Stimulated activated CD4-positive, alpha-beta T cell treated with anti-CD3 and anti-CD28 coated beads, Interleukin-2, amount 100 ng/mL, for 48 hours (primary cell): ENCODE measurements at regions not wholly inside any gene's neighbourhood (a gene's known extent, or its start where the extent isn't known, plus 50 kb on each side); places are given as distances from the start of the nearest gene placed in this dataset.
A peak's percentile ranks its signal among the peaks of the same experiment; 100 is the strongest.

Source experiments
- DNase-seq, 2 donors: peaks; one replicate each; pipeline ENCODE4 v3.0.0-alpha.2; 2020

DNA sequence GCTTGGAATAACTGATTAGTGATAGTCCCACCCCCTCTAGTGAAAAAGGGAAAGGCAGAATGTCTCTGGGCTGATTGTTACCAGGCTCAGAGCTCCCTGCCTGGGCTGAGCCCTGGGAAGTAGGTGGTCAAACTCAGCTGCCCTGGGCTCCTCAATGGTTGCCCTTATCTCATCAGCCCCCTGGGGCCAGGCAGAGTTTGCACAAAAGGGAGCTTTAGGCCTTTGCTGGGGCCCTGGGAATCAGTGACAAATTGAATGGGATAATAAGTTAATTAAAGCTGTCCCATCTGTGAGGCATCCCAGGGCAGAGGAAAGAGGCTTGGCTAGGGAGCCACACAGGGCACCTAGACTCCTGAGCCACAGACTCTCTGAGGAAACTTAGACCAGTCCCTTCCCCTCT lies 89.0 kb downstream of the EFNB1 start:
- no peak for DNase-seq

DNA sequence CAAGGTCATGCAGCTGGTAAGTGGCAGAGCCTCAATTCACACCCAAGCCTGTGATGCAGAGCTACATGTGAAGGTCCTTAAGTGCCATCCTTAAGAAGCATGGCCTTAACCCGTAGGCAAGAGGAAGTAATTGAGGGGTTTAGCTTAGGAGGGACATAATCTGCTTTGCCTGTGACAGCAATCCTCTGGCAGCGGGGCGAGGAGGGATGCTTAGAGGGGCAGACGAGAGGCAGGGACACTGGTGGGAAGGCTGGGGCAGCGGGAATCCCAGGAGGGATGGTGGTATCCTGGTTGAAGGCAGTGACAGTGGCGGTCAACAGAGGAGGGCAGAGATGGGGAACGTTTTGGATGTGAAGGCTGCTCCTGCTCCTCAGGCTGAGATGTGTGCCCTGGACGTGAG lies 88.1 kb downstream of the EFNB1 start:
- DNase-seq = no peak

DNA sequence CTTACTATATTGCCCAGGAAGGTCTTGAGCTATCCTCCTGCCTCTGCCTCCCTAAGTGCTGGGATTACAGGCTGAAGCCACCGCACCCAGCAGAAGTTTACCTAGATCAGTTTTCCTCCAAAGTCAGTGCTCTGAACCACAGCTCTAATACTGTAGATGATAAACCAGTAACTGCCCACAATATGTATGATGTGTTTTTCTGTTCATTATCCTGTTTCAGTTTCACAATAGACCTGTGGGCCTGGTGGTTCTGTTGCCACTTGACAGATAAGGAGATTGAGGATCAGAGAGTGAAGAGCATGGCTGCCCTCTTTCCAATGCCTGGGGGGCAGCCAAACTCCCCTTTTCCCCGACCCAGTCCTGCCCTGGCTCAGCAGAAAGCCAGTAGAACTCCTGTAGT lies 87.0 kb downstream of the EFNB1 start:
- no peak for DNase-seq

DNA sequence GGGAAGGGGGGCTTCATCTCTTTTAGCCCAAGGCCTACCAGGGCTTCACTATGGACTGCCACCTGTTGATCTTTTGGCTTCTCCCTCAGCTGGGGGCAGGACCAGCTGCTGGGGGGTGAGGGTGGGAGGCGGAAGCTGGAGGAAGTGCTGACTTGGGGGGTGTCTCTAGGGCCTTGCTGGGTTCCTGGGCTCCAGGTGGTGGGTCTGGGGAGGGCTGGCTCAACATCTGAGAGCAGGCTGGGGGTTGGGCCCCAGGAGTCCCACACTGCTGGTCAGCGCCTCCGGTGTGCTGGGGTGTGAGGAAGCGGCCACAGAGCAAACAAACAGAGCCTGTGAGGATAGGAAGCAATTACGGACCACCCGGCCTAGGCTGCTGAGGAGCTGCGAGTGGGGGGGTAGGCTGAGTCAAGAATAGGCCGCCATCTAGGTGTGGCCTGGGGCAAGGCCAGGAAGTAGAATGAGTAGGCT lies 85.7 kb downstream of the EFNB1 start:
- DNase-seq = no peak

DNA sequence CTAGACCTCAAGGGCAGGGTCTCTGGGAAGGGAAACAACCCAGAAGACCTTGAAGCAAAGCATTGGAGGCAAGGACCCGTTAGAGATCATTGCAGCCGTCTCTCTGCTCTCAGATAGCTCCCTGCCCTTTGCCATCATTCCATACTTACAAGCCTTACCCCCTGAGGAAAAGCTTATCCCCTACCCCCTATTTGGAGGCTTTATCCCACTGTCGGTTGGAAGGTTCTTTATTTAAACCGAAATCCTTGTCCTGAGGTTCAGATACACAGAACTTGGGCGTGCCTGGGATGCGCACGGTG lies 84.4 kb downstream of the EFNB1 start:
- DNase-seq = no peak

DNA sequence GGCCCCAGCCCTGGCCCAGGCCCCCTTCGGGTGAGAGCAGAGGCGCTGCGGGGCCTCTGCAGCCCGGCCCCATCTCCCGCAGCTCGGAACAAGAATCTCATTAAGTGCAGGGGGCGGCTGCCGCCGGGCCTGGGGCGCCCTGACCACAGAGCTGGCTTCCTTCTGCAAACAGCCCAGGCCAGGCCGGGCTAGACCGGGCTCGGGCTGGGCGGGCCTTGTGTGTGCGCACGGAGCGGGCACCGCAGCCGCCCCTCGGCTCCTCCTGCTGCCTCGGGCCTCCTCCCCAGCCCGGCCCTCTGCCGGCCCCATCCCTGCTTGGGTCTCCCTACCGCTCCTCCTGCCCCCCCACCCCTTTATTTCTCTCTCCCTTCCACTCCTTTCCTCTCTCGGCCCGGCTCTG lies 83.3 kb downstream of the EFNB1 start:
- DNase-seq = no peak

DNA sequence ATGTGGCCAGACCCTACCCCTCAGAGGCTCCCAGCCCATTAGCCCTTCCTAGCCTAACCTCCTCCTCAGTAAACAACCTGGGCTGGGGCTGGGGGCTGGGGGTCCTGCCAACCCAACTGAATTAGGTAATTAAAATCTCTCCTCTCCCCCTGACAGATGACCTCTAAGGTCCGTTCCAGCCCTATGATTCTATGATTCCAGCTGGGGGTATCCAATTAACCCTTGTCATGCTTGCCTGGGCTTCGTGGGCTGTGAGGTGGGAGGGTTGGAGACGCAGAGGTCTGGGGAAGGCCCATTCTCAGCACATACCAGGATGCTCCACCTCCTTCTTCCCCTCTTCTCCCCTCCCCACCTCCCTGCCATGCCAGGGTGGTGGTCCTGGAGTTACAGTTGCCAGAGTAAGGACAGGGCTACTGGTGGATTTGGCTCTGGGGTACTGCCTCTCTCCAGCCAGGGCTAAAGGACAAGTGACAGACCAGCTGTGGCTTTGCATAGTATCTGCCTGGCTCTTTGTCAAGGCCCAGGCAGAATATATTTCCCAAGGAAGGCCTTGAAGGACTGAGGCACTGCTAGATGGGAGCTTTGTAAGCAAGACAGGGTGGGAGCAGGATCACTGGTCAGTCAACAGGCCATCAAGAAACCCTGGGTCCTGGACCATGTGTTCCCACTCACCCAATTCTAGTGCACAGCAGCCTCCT lies 82.1 kb downstream of the EFNB1 start:
- DNase-seq = no peak

DNA sequence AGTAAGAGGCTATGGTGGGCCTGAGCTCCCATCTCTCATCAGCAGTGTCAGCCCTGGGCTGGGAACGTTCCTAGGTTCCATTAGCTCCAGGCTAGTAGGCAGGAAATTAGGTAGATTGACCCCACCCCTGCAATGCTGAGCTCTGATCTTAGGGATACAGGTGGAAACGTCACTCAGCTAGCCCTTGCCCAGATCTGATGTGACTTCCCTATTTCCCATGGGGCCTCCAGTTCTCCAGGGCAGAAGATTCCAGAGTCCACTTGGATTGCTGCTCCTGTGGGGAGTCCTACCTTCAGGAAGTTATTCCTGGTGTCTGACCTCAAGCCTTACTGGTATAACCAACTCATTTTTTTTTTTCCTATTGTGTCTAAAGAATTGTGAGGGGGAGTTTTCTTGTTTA lies 81.1 kb downstream of the EFNB1 start:
- DNase-seq = no peak

DNA sequence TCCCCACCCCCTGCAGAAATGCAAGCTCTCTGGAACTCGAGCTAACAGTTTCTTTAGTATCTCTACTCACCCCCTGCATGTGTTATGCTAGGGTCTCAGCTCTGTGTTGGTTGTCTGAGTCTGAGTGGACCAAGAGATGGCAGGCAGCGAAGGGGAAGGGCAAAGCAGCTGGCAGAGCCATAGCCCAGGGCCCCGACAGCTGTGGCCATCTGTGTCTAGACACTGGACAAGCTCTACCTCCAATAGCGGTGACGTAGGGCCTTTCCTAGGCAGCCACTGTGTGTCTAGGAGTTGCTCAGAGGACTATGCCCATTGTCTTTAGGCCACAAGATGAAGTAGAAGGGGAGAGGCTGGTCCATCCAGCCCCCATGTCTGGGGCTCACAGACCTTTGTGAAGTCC lies 79.2 kb downstream of the EFNB1 start:
- no peak for DNase-seq

DNA sequence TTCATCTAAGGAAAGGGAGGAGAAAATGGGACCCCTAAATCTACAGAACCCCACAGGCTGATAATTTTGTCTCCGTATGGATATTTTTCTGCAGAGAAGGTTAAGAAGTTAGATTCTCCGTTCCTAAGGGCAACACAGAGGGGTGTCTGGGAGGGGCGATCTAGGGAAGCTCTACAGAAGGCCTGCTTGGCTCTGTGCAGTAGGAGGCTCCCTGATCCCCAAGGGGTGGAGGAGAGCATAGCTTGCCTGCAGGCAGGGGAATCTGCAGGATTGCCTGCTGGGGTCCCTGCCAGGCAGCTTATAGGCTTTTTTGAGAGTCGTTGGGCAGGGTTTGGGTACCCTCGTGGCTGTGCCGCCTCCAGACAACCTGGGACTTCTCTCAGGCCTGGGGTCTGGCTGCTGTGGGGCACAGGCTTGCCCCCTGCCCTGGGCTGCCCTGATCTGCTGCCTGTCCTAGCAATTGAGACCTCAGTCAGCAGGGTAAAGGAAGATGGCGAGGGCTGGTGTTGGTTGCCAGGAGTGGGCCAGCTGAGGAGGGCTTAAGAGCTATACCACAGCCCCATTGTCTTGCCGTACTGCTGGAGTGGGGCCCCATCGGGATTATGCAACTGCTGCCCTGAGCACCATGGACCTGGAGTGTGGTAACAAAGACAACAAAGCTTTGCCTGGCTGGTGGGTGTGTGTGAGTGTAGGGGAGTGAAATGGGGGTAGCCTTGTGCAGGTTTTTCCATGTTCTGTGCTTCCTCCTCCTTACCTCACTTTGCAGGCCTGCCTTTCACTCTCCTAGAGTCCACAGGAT lies 74.1 kb downstream of the EFNB1 start:
- no peak for DNase-seq

DNA sequence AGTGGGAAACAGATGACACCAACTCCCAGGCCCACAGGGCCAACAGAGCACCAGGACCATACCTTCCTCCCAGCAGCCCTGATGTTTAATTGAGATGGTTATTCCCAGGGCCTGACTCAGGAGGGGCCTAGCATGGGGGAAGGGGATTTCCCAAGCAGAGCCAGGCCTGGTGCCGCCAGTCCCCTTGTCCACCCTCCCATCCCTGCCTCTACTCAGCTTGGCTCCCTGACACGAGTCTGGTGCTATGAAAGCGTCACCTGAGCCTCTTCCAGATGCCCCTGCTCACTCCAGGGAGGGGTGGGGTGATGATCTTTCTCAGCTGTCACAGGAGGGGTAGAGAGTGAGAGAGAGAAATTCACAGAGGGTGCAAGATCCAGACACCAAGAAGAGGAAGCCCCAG lies 72.7 kb downstream of the EFNB1 start:
- DNase-seq = no peak

DNA sequence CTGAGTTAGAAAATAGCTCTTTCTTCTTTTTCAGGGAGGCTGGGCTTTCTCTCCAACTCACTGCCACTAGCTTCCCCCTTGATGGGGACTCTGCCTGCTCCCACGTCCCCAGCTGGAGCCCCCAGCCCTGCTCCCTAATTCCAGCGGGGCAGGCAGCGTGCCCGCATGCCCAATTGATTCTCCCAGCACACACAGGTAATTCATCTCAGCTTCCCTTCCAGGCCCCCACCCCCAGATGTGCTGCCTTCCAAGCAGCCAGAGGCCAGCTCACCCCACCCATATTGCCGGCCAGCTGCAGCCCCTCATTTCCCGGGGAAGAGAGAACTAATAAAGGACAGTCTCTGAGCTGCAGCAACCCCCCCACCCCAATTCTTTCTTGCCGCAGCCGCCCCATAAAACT lies 69.8 kb downstream of the EFNB1 start:
- DNase-seq = no peak

DNA sequence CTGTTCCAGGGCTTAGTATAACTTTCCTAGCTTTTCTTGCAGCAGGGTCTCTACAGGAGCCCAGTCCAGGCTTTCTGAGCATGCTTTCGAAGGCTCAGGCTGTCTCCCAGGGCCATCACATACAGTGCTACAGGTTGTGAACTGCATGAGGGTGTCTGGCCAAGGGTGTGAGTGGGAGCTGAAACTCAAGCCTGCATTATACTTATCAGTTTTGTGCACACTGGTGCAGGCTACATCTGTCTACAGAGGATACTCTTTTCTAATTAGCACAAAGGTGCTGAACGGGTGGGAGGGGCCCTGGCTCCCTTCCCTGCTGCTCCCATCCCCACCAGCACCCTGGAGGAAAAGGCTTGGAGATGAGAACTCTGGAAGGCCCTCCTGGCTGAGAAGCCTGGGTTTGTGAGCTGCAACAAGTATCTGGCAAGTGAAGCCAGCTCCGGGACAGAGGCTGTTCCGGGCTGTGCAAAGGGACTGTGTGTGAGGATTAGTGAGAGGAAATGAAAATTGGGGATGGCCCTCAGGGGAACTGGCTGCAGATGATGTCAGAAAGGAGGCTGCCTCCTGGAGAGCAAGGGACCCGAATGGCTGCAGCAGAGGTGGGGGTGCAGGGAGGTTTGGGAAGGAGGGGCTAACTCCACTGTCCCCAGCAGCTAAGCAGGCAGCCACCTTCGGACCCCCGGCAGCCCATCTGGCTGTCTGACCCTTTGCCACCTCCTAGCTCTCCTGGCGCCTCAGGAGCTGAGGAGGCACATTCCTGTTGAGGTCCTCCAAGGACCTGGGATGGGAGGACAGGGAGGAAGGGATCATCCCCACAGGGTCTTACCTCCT lies 68.5 kb downstream of the EFNB1 start:
- no peak for DNase-seq

DNA sequence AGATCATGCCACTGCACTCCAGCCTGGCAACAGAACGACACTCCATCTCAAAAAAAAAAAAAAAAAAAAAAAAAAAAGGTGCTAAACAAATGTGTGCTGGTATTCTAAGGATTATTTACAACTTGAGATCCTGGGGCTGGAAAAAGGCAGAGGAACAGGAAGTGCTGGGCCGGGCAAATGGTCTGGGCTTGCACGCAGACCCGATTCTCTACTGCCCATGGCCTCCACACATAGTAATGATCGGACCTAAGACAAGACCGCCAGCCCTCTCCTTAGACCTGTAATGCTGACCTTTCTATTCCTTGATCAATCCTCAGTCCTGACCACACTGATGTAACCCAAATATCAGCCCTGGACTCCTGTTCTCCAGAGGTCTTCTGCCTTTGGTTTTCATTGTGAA lies 67.8 kb downstream of the EFNB1 start:
- no peak for DNase-seq

DNA sequence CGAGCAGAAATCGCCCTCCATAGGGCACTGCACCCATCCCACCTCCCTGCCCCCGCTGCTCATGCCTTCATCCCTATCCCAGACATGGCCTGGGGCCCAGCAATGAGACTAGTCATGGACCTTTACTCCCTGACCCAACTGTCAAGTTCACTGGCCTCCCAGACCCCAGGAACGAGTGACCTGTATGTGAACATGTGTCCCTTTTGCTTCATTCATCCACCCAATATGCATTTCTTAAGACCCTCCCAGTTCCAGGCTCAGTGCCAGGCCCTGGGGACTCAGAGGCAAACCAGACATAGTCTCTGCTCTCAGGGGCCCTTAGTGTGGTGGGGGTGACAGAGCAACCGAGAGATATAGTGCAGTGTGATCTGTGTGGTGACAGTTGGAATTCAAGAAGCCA lies 67.0 kb downstream of the EFNB1 start:
- no peak for DNase-seq

DNA sequence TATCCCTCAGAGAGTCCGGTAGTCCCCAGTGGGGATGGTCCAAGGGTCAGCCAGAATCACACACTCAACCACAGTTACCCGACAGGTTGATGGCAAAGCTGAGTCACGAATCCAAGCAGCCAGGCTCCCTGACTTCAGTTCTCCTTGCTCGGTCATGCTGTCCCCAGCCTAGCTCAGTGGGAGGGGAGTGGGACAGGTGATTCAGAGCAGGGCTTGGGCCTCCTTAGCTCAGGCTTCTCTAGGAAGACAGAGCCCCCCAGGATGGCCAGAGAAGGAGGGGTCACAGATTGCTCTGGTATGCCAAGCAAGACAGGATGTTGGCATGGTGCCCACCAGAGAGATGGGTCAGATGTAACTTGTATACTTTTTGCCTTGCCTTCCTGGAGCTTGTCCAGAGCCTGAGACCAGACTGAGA lies 66.5 kb downstream of the EFNB1 start:
- no peak for DNase-seq

DNA sequence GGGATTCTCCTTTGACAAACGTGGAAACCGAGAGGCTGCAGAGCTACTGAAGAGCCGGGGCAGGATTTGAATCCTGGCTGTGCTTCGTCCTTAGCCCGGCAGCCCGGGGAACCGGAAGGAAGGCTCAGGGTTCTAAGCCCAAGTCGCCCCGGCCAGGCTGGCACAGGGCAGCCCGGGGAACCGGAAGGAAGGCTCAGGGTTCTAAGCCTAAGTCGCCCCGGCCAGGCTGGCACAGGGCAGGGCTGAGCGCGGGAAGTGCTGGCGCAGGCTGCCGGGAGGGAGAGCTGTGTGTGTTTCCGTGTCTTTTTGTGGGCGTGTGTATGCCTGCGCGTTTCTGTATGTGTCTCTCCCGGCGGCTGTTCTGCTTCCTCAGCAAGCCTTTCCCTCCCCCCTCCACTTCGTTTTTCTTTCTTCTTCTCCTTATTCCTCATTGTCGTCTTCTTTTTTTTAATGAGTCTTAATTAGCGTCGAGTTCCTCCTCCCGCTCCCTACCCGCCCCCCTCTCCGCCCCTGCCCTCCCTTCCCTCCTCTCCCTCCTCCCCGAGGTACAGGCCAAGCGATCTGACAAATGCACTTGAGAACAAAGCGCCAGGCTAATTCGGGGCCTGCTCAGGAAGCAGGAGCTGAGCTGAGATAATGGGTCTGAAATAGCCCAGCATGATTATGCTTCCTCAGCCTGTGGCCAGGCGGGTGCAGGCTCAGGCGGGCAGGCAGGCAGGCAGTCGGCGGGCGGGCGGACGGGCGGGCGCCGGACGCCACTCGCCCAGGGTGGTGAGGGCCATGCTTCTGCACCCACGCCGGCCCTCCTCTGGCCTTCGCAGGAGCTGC lies 65.9 kb downstream of the EFNB1 start:
- peak in 1 of 2 donors; percentile 7 for DNase-seq

DNA sequence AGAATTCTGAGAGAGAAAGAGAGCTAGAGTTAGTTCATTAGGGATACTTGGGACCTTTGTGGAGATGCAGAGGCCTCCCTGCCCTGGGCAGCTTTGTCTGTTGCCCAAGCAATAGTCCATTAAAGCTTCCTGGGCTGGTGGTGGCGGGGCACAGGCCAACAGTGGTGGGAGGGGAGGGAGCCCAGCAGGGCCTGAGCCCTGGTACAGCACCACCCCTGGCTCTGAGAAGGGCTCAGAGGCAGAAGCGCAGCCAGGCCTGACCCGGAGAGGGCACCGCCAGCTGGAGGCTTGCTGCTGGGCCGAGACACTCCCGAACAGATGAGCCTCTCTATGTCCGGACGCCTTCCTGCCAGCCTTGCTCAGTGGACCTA lies 65.3 kb downstream of the EFNB1 start:
- DNase-seq = no peak

DNA sequence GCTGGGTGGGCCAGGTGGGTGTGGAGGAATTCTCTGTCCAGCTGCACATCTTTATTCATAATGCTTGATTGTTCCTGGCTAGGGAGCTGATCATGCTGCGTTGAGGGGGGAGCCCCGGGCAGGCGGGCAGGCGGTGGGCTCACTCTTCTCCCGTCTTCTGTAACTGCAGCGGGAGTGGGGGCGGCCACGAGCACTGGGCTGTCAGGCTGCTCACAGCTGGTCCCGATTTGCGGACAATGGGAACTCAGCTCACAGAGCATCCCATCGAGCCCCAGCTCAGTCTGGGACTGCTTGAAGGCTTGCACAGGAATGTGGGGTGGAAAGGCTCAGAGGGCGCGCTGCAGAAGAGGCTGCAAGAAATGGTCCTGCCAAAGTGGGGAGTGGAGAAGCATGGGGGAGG lies 63.8 kb downstream of the EFNB1 start:
- DNase-seq = no peak

DNA sequence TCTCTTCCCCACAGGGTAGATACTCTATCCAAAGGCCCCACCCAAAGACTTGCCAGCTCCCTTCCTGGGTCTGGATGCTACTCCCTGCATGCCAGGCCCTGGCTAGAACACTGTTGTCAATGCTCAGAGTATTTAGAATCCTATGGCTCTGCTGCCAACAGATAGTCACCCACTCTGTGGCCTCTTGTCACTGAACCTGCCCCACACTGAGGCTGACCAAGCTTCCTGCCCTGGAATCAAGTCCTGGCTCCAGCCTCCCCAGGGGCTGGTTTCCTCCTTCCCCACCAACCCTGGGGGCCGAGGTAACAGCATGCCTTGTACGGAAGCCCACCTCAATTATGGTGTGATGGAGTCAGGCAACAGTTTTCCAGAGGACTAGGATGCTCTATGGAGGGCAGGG lies 63.3 kb downstream of the EFNB1 start:
- no peak for DNase-seq
